PC-9 (cell line): ENCODE measurements at regions not wholly inside any gene's neighbourhood (a gene's known extent, or its start where the extent isn't known, plus 50 kb on each side); places are given as distances from the start of the nearest gene placed in this dataset.

Experiments
- EZH2 ChIP-seq: fragments of 200-600 bp; sonication (generic); IDR thresholded peaks from 2 replicates; pipeline ENCODE4 v1.8.0; 2017; ENCODE audit warnings: antibody characterized with exemption, low read depth
- TF ChIP-seq, protein P1 (sequence below): fragments of 200-600 bp; sonication (generic); conservative IDR thresholded peaks from 2 replicates; pipeline ENCODE4 v1.6.1; 2017; ENCODE audit warnings: mixed run types, antibody characterized with exemption, mild to moderate bottlenecking, moderate library complexity

DNA sequence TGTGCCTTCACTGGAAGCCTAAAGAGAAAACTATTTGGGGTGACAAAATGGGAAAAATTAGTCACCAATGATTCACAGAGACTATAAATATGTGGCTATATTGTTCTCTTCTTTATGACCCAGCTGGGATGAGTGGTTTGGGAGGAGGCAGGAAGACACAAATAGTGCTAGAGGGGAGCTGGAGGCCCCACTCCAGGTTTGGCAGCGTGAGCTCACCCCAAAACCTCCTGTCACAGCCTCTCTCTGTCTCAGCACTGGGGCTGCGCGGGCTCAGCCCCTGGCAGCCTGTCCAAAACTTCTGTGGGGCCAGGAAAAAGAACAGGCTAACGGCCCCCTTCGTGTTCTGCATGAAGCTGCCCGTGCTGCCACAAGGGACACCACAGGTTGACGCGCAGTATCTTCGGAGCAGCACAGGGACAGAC is 73.2 kb upstream of the LCLAT1 start:
- TF ChIP-seq EZH2: no peak
- TF ChIP-seq, protein P1, sequence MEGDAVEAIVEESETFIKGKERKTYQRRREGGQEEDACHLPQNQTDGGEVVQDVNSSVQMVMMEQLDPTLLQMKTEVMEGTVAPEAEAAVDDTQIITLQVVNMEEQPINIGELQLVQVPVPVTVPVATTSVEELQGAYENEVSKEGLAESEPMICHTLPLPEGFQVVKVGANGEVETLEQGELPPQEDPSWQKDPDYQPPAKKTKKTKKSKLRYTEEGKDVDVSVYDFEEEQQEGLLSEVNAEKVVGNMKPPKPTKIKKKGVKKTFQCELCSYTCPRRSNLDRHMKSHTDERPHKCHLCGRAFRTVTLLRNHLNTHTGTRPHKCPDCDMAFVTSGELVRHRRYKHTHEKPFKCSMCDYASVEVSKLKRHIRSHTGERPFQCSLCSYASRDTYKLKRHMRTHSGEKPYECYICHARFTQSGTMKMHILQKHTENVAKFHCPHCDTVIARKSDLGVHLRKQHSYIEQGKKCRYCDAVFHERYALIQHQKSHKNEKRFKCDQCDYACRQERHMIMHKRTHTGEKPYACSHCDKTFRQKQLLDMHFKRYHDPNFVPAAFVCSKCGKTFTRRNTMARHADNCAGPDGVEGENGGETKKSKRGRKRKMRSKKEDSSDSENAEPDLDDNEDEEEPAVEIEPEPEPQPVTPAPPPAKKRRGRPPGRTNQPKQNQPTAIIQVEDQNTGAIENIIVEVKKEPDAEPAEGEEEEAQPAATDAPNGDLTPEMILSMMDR: no peak
